Stimulated activated CD4-positive, alpha-beta T cell treated with anti-CD3 and anti-CD28 coated beads, Interleukin-1b, Interleukin-23, amount 100 ng/mL, for 1 hour (primary cell): ENCODE measurements at regions not wholly inside any gene's neighbourhood (a gene's known extent, or its start where the extent isn't known, plus 50 kb on each side); places are given as distances from the start of the nearest gene placed in this dataset.
"Not testable (repeated sequence)": the region's sequence is repeated elsewhere in the genome, so short reads cannot be mapped to it uniquely, and the experiment has no call there.

Experiments used
- DNase-seq, 2 donors: peaks; one replicate each; pipeline ENCODE4 v3.0.0-alpha.2; 2020; ENCODE audit warnings: low read depth in 2 of 2

DNA sequence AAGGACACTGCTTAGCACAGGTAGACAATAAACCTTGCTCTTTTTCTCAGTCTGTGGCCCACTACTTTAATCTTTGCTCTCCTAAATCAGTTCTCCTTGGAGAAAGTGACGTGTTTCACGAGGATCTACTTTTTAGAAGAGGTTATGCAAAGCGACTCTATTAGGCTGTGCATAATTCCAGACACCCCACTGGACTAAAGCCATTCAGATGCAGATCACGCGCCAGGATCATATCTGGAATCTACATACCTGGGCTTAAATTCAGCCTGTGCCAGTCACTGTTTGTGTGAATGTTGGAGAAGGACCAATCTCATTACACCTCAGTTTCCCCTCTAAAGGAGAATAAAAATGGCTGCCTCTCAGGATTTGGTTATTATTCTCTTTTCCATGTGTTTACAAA lies 413.0 kb upstream of the MYT1L start:
- DNase-seq, result no peak

- no peak for DNase-seq
Measured at GRCh38 chr2:2743164-2743571, 412.1 kb upstream of the MYT1L start.

GRCh38 chr2:2742726-2743125 lies 411.7 kb upstream of the MYT1L start:
- DNase-seq, result no peak

DNA sequence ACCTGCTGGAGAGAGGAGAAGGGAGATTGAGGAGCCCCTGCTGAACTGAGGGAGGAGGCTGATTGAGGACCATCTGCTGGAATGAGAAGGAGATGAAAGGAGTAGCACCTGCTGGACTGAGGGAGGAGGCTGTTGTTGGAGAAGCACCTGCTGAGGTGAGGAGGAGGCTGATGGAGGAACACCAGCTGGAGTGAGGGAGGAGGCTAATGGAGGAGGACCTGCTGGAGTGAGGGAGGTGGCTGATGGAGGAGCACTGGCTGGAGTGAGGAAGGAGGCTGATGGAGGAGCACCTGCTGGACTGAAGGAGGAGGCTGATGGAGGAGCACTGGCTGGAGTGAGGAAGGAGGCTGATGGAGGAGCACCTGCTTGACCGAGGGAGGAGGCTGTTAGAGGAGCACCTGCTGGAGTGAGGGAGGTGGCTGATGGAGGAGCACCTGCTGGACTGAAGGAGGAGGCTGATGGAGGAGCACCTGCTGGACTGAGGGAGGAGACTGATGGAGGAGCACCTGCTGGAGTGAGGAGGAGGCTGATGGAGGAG lies 409.2 kb upstream of the MYT1L start:
- DNase-seq, result no peak

- no peak for DNase-seq
Measured at GRCh38 chr2:2739231-2739795, 408.2 kb upstream of the MYT1L start.

DNA sequence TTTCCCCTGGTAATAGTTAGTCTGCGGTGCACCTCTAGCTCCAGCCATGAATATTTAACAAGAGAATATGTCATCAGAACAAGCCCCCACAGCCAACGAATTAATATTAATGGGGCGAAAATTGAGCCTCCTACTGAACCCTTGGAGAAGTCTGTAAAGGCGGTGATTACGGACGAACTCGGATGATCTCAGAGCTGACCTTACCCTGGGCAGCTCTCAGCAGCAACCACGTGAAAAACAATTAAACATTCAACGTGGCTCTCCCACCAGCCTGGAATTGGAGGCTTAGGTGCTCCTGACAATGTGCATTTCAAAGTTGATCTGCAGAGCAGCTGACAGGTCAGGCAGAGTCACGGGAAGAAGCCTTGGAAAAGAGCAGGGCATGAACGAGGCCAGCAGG lies 407.6 kb upstream of the MYT1L start:
- no peak for DNase-seq

DNA sequence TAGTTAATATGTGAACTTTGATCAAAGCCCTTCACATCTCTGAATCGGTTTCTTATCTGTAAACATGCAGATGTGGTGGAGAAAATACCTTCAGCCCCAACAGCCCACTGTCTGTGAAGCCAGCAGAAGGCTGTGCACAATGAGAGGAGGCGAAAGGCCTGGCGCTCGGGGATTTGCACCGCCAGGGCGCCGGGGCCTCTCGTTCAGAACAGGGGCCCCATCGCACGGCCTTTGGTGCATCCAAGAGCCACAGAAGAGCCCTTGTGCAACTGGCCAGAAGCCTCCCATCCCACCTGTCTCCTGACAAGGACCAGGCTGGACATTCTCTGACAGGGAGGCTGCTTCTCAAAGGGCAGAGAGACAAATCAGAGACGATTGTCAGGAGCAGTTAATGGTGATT lies 407.2 kb upstream of the MYT1L start:
- no peak for DNase-seq

GRCh38 chr2:2735041-2735440 lies 404.0 kb upstream of the MYT1L start:
- DNase-seq, result no peak

DNA sequence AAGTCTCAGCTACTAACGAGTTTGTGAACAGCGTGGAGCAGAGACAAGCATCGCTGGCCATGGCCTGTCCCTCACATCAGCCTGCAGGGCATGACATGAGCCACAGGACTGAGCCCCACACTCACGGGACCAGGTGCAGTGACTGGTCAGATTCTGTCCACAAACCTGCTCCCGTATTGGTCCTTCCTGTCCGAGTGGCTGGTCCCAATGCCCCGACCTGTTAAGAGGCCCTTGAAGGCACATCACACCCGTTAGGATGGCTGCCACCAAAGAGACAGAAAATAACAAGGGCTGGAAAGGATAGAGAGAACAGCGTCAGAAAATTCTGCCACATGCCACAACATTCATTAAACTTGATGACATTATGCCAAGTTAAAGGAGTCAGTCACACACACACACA lies 403.2 kb upstream of the MYT1L start:
- DNase-seq, result no peak

- no peak for DNase-seq
Measured at GRCh38 chr2:2733818-2734217, 402.7 kb upstream of the MYT1L start.

- DNase-seq, result no peak
Measured at GRCh38 chr2:2732331-2733119, 401.4 kb upstream of the MYT1L start.

DNA sequence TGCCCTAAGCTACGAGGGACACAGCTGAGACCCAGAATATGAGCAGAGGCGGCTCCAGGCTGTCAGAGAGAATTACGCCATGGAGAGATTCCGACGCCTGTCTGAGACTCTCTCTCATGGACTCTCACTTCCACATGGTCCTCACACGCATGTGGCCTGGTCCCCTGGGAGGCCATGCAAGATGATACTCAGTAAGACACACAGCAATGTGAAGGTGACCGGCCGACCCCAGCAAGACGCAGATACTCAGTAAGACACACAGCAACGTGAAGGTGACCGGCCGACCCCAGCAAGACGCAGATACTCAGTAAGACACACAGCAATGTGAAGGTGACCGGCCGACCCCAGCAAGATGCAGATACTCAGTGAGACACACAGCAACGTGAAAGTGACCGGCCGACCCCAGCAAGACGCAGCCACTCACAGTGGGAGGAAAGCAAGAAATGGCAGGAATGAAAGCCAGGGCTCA lies 400.8 kb upstream of the MYT1L start:
- DNase-seq, result no peak

- DNase-seq, result no peak
Measured at GRCh38 chr2:2731101-2731815, 400.2 kb upstream of the MYT1L start.

DNA sequence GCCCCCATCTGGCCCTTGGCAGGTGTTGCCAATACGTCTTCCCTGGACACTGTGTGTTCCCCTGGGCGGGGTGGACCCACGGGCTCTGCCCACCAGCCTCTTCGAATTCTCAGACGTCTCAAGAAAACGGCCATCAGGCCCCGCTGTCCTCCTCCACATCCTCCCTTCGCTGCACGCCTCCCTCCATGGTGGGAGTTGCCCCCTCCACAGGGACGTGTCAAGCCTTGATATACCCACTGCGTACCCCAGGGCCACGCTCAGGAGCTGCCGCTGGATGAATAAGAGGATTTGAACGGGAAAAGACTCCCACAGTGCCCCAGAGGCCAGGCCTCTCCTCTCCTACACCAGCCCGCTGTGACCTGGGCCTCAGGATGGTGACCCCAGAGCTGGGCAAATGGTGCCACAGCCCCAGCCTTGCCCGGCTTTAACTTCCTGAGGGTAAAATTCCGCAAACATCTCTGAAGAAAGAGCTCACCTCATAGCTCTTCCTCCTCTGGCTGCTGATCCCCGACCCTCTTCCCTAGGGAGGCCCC lies 399.3 kb upstream of the MYT1L start:
- no peak for DNase-seq

GRCh38 chr2:2729246-2729645 lies 398.2 kb upstream of the MYT1L start:
- DNase-seq, result no peak

DNA sequence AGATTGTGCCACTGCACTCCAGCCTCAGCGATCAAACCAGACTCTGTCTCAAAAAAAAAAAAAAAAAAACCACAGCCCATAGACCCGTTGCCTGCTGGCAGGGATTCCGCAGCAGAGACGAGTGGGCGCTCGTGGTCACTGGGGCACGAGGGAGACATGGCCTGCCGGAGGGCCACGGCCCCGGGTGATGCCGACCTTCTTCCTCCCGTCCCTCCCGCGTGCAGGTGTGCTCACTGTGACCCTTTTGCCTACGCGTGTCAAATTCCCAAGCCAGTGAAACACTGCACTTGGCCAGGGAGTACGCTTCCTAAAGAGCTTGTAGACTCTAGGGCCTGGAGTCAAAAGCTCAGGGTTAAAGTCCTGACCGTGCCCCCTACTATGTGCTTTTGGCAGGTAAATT lies 397.6 kb upstream of the MYT1L start:
- DNase-seq, result no peak

- DNase-seq, result no peak
Measured at GRCh38 chr2:2727876-2728511, 396.9 kb upstream of the MYT1L start.

DNA sequence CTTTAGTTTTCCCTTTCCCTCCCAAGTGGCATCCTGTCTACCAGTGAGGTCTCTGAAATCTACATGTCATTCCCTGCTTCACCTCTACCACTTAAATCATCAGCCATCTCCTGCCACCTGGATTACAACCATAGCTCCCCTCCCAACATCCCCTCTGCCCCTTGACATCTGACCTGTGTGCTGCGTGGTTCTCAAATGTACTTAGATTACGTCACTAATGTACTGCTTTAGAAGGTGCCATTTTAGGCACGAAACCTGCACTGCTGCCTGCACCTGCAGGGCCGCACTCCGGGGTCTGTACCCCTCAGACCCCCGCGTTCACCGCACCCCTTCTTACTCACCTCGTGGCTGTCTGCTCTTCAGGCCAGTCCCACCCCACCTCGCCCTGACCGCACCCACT lies 395.1 kb upstream of the MYT1L start:
- DNase-seq, result no peak

GRCh38 chr2:2723064-2723463 lies 392.0 kb upstream of the MYT1L start:
- no peak for DNase-seq

DNA sequence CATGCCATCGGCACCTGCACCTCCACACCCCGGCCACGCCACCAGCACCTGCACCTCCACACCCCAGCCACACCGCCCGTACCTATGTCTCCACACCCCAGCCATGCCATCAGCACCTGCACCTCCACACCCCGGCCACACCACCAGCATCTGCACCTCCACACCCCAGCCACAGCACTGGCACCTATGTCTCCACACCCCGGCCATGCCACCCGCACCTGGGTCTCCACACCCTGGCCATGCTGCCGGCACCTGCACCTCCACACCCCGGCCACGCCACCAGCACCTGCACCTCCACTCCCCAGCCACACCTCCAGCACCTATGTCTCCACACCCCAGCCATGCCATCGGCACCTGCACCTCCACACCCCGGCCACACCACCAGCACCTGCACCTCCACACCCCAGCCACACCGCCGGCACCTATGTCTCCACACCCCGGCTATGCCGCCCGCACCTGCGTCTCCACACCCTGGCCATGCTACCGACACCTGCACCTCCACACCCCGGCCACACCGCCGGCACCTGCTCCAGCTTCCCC lies 390.3 kb upstream of the MYT1L start:
- DNase-seq, result no peak

- DNase-seq, result not testable (repeated sequence)
Measured at GRCh38 chr2:2720806-2721205, 389.7 kb upstream of the MYT1L start.

DNA sequence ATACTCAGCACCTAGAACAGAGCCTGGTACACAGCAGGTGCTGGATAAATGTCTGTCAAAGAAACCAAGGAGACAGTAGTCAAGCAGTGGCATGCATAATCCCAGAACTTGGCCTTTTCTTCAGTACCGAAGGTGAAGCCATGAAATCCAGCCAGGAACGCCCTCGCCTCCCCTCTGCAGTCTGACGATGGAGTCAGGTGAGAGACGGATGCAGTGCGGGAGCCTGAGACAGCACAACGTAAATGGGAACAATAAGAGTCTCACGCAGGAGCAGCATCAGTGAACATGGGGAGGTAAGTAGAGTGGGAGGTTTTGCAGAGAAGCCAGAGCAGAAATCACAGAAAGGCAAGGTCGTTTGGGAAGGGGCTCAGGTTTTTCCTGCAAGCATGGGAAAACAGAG lies 389.3 kb upstream of the MYT1L start:
- DNase-seq, result no peak
